ENCODE measurements at regions not wholly inside any gene's neighbourhood (a gene's known extent, or its start where the extent isn't known, plus 50 kb on each side); places are given as distances from the start of the nearest gene placed in this dataset.
"Not testable (repeated sequence)": the region's sequence is repeated elsewhere in the genome, so short reads cannot be mapped to it uniquely, and the experiment has no call there.

- H3K4me3 Mint-ChIP-seq = no peak overlapping the region
- intact Hi-C loops (cut with micrococcal nuclease) = no loop called here
- no peak overlapping the region for H2AFZ ChIP-seq (ENCODE audit: insufficient read depth, low read depth, low read length, poor library complexity, severe bottlenecking)
Observed at GRCh38 chr5:174472956-174473355, 251.4 kb upstream of the MSX2 start.

GRCh38 chr5:174476001-174476400 is 248.4 kb upstream of the MSX2 start:
- H3K4me3 Mint-ChIP-seq; H3K36me3 ChIP-seq (replicated peaks in 1 of 2; ENCODE audit: control insufficient read depth in 1 of 2, insufficient read depth in 2 of 2, low read length in 2 of 2); H3K9ac ChIP-seq (ENCODE audit: insufficient read depth, low read length, poor library complexity, severe bottlenecking); H4K20me1 ChIP-seq (ENCODE audit: insufficient read depth, low read length); H3K36me3 Mint-ChIP-seq; H3K4me1 Mint-ChIP-seq; H3K4me1 ChIP-seq (ENCODE audit: control insufficient read depth in 1 of 2, insufficient read depth in 2 of 2, low read length in 2 of 2); H3K27ac ChIP-seq (ENCODE audit: low read depth in 1 of 2, low read length in 2 of 2); H3K79me2 ChIP-seq (ENCODE audit: insufficient read depth, low read length); H3K4me3 ChIP-seq (replicated peaks in 1 of 3; ENCODE audit: low read depth in 2 of 3, low read length in 3 of 3); H2AFZ ChIP-seq (ENCODE audit: insufficient read depth, low read depth, low read length, poor library complexity, severe bottlenecking); H3K27me3 Mint-ChIP-seq (ENCODE audit: low read depth in 3 of 3); intact Hi-C loops (cut with micrococcal nuclease); DNase-seq; H3K27me3 ChIP-seq (ENCODE audit: control insufficient read depth in 2 of 2, insufficient read depth in 2 of 2, low read length in 2 of 2); H3K4me2 ChIP-seq (replicated peaks; ENCODE audit: extremely low read depth, low read length, poor library complexity, severe bottlenecking); H3K27ac Mint-ChIP-seq: not testable (repeated sequence)
- peaks cover 7 to 12% of the 10 kb centered on the region in 2 donors for H3K9me3 ChIP-seq (replicated peaks in 1 of 2; ENCODE audit: control insufficient read depth in 1 of 2, insufficient read depth in 1 of 2, low read length in 2 of 2)
- WGBS (ENCODE audit: insufficient coverage) = no CpG with 5 or more reads among the region's 3 CpGs
- peaks cover 6 to 26% (median 18%) of the 10 kb centered on the region in 7 donors for H3K9me3 Mint-ChIP-seq

More at GRCh38 chr5:174472956-174473355, 251.4 kb upstream of the MSX2 start:
- H3K36me3 ChIP-seq (replicated peaks in 1 of 2; ENCODE audit: control insufficient read depth in 1 of 2, insufficient read depth in 2 of 2, low read length in 2 of 2) = no peaks in the 10 kb centered on the region
- Mint-ChIP-seq H3K27me3 (ENCODE audit: low read depth in 3 of 3) (peaks cover 0 to 3% (median 1%) of the 10 kb centered on the region in 3 donors), H3K27ac (no peak overlapping the region), H3K4me1 (no peaks in the 10 kb centered on the region), H3K9me3 (peaks cover 2 to 16% (median 7%) of the 10 kb centered on the region in 7 donors), H3K36me3 (no peaks in the 10 kb centered on the region)
- H3K4me3 ChIP-seq (replicated peaks in 1 of 3; ENCODE audit: low read depth in 2 of 3, low read length in 3 of 3) = no peak overlapping the region
- H3K4me1 ChIP-seq (ENCODE audit: control insufficient read depth in 1 of 2, insufficient read depth in 2 of 2, low read length in 2 of 2) = no peaks in the 10 kb centered on the region
- H3K4me2 ChIP-seq (replicated peaks; ENCODE audit: extremely low read depth, low read length, poor library complexity, severe bottlenecking) = no peak overlapping the region
- H3K27me3 ChIP-seq (ENCODE audit: control insufficient read depth in 2 of 2, insufficient read depth in 2 of 2, low read length in 2 of 2) = no peaks in the 10 kb centered on the region
- peaks cover 7% of the 10 kb centered on the region in 2 donors for H3K9me3 ChIP-seq (replicated peaks in 1 of 2; ENCODE audit: control insufficient read depth in 1 of 2, insufficient read depth in 1 of 2, low read length in 2 of 2)
- H3K9ac ChIP-seq (ENCODE audit: insufficient read depth, low read length, poor library complexity, severe bottlenecking) = no peak overlapping the region
- no peak overlapping the region for H3K27ac ChIP-seq (ENCODE audit: low read depth in 1 of 2, low read length in 2 of 2)
- TF ChIP-seq CTCF (IDR thresholded peaks at IDR 0.05) = no peak
- WGBS (ENCODE audit: insufficient coverage) = no CpG with 5 or more reads among the region's 2 CpGs
- no peaks in the 10 kb centered on the region for H3K79me2 ChIP-seq (ENCODE audit: insufficient read depth, low read length)
- H4K20me1 ChIP-seq (ENCODE audit: insufficient read depth, low read length) = no peaks in the 10 kb centered on the region
- no peak for DNase-seq

All from CD14-positive monocyte (primary cell).